ENCODE measurements at regions not wholly inside any gene's neighbourhood (a gene's known extent, or its start where the extent isn't known, plus 50 kb on each side); places are given as distances from the start of the nearest gene placed in this dataset.

- TF ChIP-seq YY1 (IDR thresholded peaks at IDR 0.05; ENCODE audit: insufficient read depth, insufficient read length), result no peak
- TF ChIP-seq ZNF274 (IDR thresholded peaks at IDR 0.05; ENCODE audit: low read depth, low read length), result no peak
These were observed 446.8 kb downstream of the PLPP3 start for GRCh38 chr1:56132520-56132919.

Data from NT2/D1 (cell line).